HEK293T (cell line): ENCODE measurements at regions not wholly inside any gene's neighbourhood (a gene's known extent, or its start where the extent isn't known, plus 50 kb on each side); places are given as distances from the start of the nearest gene placed in this dataset.

Experiments used
- ELF4 ChIP-seq: fragments of 450-650 bp; IDR thresholded peaks from 2 replicates; pipeline ENCODE4 v1.6.1; 2017; ENCODE audit warnings: antibody characterized with exemption
- FOXA1 ChIP-seq: fragments of 450-650 bp; IDR thresholded peaks from 2 replicates; pipeline ENCODE4 v1.6.1; 2016; ENCODE audit warnings: mild to moderate bottlenecking
- FOXK2 ChIP-seq: fragments of 450-650 bp; IDR thresholded peaks from 2 replicates; pipeline ENCODE4 v1.6.1; 2016; ENCODE audit warnings: mild to moderate bottlenecking
- NFRKB ChIP-seq: fragments of 450-650 bp; IDR thresholded peaks from 2 replicates; pipeline ENCODE4 v1.6.1; 2016; ENCODE audit warnings: mild to moderate bottlenecking, moderate library complexity
- SUZ12 ChIP-seq: fragments of 450-650 bp; IDR thresholded peaks from 2 replicates; pipeline ENCODE4 v1.6.1; 2016; ENCODE audit warnings: mild to moderate bottlenecking
- TARDBP ChIP-seq: fragments of 450-650 bp; IDR thresholded peaks from 2 replicates; pipeline ENCODE4 v1.6.1; 2016
- ZNF384 ChIP-seq: fragments of 450-650 bp; IDR thresholded peaks from 2 replicates; pipeline ENCODE4 v1.6.1; 2016

- TF ChIP-seq NFRKB, result no peak
- TF ChIP-seq TARDBP, result no peak
- TF ChIP-seq FOXK2, result no peak
- no peak for TF ChIP-seq SUZ12
- TF ChIP-seq ELF4, result no peak
- no peak for TF ChIP-seq ZNF384
- no peak for TF ChIP-seq FOXA1
Measured at GRCh38 chr6:140827593-140827992, 1305.1 kb upstream of the GJE1 start.
